GM23338 (cell line): ENCODE measurements at regions not wholly inside any gene's neighbourhood (a gene's known extent, or its start where the extent isn't known, plus 50 kb on each side); places are given as distances from the start of the nearest gene placed in this dataset.

Source experiments
- ATAC-seq: fragments of 200-7000 bp; cut with Tn5 transposase; 3 replicates; pipeline ENCODE4 v1.9.1; 2020
- DNase-seq: peaks from one replicate; pipeline ENCODE4 v3.0.0-alpha.2; 2015; ENCODE audit warnings: low spot score
- H2AFZ ChIP-seq: fragments of 200-600 bp; sonication (generic); 2 replicates; pipeline ENCODE4 v1.8.0; 2016; ENCODE audit warnings: antibody characterized with exemption, mild to moderate bottlenecking, moderate library complexity
- H3F3A ChIP-seq: fragments of 200-600 bp; sonication (generic); replicated peaks from 2 replicates; pipeline ENCODE4 v1.8.0; 2017; ENCODE audit warnings: antibody characterized with exemption, mixed run types, low read depth
- H3K27ac ChIP-seq: fragments of 200-600 bp; sonication (generic); 2 replicates; pipeline ENCODE4 v1.6.1; 2016; ENCODE audit warnings: low read depth
- H3K27me3 ChIP-seq: fragments of 200-600 bp; sonication (generic); 2 replicates; pipeline ENCODE4 v1.8.0; 2016; ENCODE audit warnings: mild to moderate bottlenecking, mixed run types, moderate library complexity; ENCODE audit not compliant: insufficient read depth
- H3K36me3 ChIP-seq: fragments of 200-600 bp; sonication (generic); 2 replicates; pipeline ENCODE4 v1.8.0; 2016; ENCODE audit warnings: mild to moderate bottlenecking; ENCODE audit not compliant: insufficient read depth
- H3K4me1 ChIP-seq: fragments of 200-600 bp; sonication (generic); 2 replicates; pipeline ENCODE4 v1.8.0; 2016; ENCODE audit warnings: mild to moderate bottlenecking, moderate library complexity; ENCODE audit not compliant: insufficient read depth
- H3K4me2 ChIP-seq: fragments of 200-600 bp; sonication (generic); 2 replicates; pipeline ENCODE4 v1.7.1; 2017; ENCODE audit warnings: mixed run types
- H3K4me3 ChIP-seq: fragments of 200-600 bp; sonication (generic); 2 replicates; pipeline ENCODE4 v1.6.1; 2016; ENCODE audit warnings: mixed run types
- H3K79me2 ChIP-seq: fragments of 200-600 bp; sonication (generic); replicated peaks from 2 replicates; pipeline ENCODE4 v1.8.0; 2017; ENCODE audit warnings: mild to moderate bottlenecking; ENCODE audit not compliant: insufficient read depth
- H3K9me2 ChIP-seq: fragments of 200-600 bp; sonication (generic); 2 replicates; pipeline ENCODE4 v1.8.0; 2017; ENCODE audit not compliant: insufficient read depth
- H4K20me1 ChIP-seq: fragments of 200-600 bp; sonication (generic); replicated peaks from 2 replicates; pipeline ENCODE4 v1.8.0; 2017; ENCODE audit warnings: mild to moderate bottlenecking; ENCODE audit not compliant: insufficient read depth
- H3K27ac Mint-ChIP-seq: 2 replicates; pipeline ENCODE4 v1.8.0; 2020; ENCODE audit warnings: inconsistent platforms, mild to moderate bottlenecking, moderate library complexity, mixed read lengths
- H3K27me3 Mint-ChIP-seq: 3 replicates; pipeline ENCODE4 v1.8.0; 2022; ENCODE audit warnings: low read depth, mild to moderate bottlenecking, moderate library complexity, mixed read lengths, inconsistent platforms; ENCODE audit not compliant: insufficient read depth, poor library complexity
- H3K36me3 Mint-ChIP-seq: 3 replicates; pipeline ENCODE4 v1.8.0; 2021; ENCODE audit warnings: low read depth, mild to moderate bottlenecking, inconsistent platforms, moderate library complexity, mixed read lengths
- H3K4me1 Mint-ChIP-seq: 3 replicates; pipeline ENCODE4 v1.8.0; 2020; ENCODE audit warnings: mild to moderate bottlenecking, inconsistent platforms, mixed read lengths
- H3K4me3 Mint-ChIP-seq: 3 replicates; pipeline ENCODE4 v1.8.0; 2021; ENCODE audit warnings: moderate library complexity, mild to moderate bottlenecking, inconsistent platforms, mixed read lengths
- H3K9me3 Mint-ChIP-seq: 3 replicates; pipeline ENCODE4 v1.8.0; 2020; ENCODE audit warnings: moderate library complexity, mild to moderate bottlenecking, inconsistent platforms, mixed read lengths
- CREB1 ChIP-seq: fragments of 250-450 bp; sonication (Bioruptor Pico); IDR thresholded peaks from 2 replicates; pipeline ENCODE4 v1.5.0; 2020; ENCODE audit warnings: low read depth, mild to moderate bottlenecking, moderate library complexity
- CTCF ChIP-seq, 2 experiments: fragments of 200-600 bp in 1 of 2; sonication (generic) in 1 of 2; conservative IDR thresholded peaks; 2 replicates each; pipeline versions ENCODE4 v1.5.1 to v1.6.1; 2016 to 2017; ENCODE audit warnings: antibody characterized with exemption in 2 of 2, low read depth in 2 of 2, mild to moderate bottlenecking in 2 of 2, moderate library complexity in 1 of 2
- EZH2 ChIP-seq: fragments of 200-600 bp; sonication (generic); IDR thresholded peaks from one replicate; pipeline ENCODE4 v1.8.0; 2017; ENCODE audit warnings: antibody characterized with exemption, mild to moderate bottlenecking, low read depth; ENCODE audit not compliant: unreplicated experiment
- EZH2phosphoT487 ChIP-seq: fragments of 200-600 bp; sonication (generic); IDR thresholded peaks from one replicate; pipeline ENCODE4 v1.8.1; 2018; ENCODE audit warnings: antibody characterized with exemption; ENCODE audit not compliant: unreplicated experiment
- JUNB ChIP-seq: IDR thresholded peaks from one replicate; pipeline ENCODE4 v1.6.1; 2016; ENCODE audit warnings: antibody characterized with exemption; ENCODE audit not compliant: unreplicated experiment
- POLR2AphosphoS5 ChIP-seq: IDR thresholded peaks from 2 replicates; pipeline ENCODE4 v1.6.1; 2016; ENCODE audit warnings: antibody characterized with exemption, low read depth
- REST ChIP-seq: IDR thresholded peaks from one replicate; pipeline ENCODE4 v1.6.1; 2018; ENCODE audit warnings: antibody characterized with exemption; ENCODE audit not compliant: unreplicated experiment
- STAT1 ChIP-seq: IDR thresholded peaks from one replicate; pipeline ENCODE4 v1.6.1; 2016; ENCODE audit warnings: antibody characterized with exemption; ENCODE audit not compliant: unreplicated experiment
- ZNF114 ChIP-seq: fragments of 250-450 bp; sonication (Bioruptor Pico); IDR thresholded peaks from 2 replicates; pipeline ENCODE4 v1.5.0; 2020; ENCODE audit warnings: mild to moderate bottlenecking, moderate library complexity
- ZNF331 ChIP-seq: fragments of 250-450 bp; sonication (Bioruptor Pico); IDR thresholded peaks from 2 replicates; pipeline ENCODE4 v1.5.0; 2020; ENCODE audit warnings: low read depth, mild to moderate bottlenecking, moderate library complexity
- ZNF462 ChIP-seq: fragments of 250-450 bp; sonication (Bioruptor Pico); IDR thresholded peaks from 2 replicates; pipeline ENCODE4 v1.5.0; 2020; ENCODE audit warnings: mild to moderate bottlenecking, moderate library complexity

GRCh38 chr6:71031912-71032311 lies 75.1 kb upstream of the B3GAT2 start (continued):
- TF ChIP-seq REST (no peak), JUNB (no peak), ZNF331 (CRISPR knock-in tag) (no peak), STAT1 (no peak), CTCF (conservative IDR thresholded peaks at IDR 0.05; ENCODE audit: low read depth in 2 of 2) (no peak), EZH2phosphoT487 (no peak), POLR2AphosphoS5 (no peak)

- no peak for DNase-seq
- Mint-ChIP-seq H3K27ac (no peak overlapping the region), H3K36me3 (no peaks in the 10 kb centered on the region)
- TF ChIP-seq POLR2AphosphoS5 (no peak), CTCF (conservative IDR thresholded peaks at IDR 0.05; ENCODE audit: low read depth in 2 of 2) (no peak), ZNF331 (CRISPR knock-in tag) (no peak), ZNF462 (no peak), STAT1 (no peak), EZH2 (no peak), ZNF114 (no peak), CREB1 (CRISPR knock-in tag) (no peak)
Measured at GRCh38 chr6:71033171-71033570, 76.3 kb upstream of the B3GAT2 start.

More at GRCh38 chr6:71033171-71033570, 76.3 kb upstream of the B3GAT2 start:
- no peak overlapping the region for H3K4me3 Mint-ChIP-seq
- H3F3A ChIP-seq = no peaks in the 10 kb centered on the region
- H3K79me2 ChIP-seq = no peaks in the 10 kb centered on the region
- peaks cover 4% of the 10 kb centered on the region; the same call in 1 of the 3 replicates for H3K9me3 Mint-ChIP-seq
- no peak overlapping the region for H3K4me3 ChIP-seq
- no peaks in the 10 kb centered on the region for H3K27me3 ChIP-seq
- H2AFZ ChIP-seq = no peak overlapping the region
- no peak overlapping the region for H3K27ac ChIP-seq
- no peak overlapping the region for H3K4me2 ChIP-seq
- H4K20me1 ChIP-seq = no peaks in the 10 kb centered on the region
- peaks cover 8% of the 10 kb centered on the region; the same call in 1 of the 2 replicates for H3K9me2 ChIP-seq
- no peak for ATAC-seq
- H3K4me1 ChIP-seq = no peaks in the 10 kb centered on the region
- no peaks in the 10 kb centered on the region for H3K36me3 ChIP-seq
- H3K4me1 Mint-ChIP-seq = peaks cover 8% of the 10 kb centered on the region
- peaks cover 4% of the 10 kb centered on the region for H3K27me3 Mint-ChIP-seq
